ENCODE measurements at regions not wholly inside any gene's neighbourhood (a gene's known extent, or its start where the extent isn't known, plus 50 kb on each side); places are given as distances from the start of the nearest gene placed in this dataset.
"Not testable (repeated sequence)": the region's sequence is repeated elsewhere in the genome, so short reads cannot be mapped to it uniquely, and the experiment has no call there.

DNA sequence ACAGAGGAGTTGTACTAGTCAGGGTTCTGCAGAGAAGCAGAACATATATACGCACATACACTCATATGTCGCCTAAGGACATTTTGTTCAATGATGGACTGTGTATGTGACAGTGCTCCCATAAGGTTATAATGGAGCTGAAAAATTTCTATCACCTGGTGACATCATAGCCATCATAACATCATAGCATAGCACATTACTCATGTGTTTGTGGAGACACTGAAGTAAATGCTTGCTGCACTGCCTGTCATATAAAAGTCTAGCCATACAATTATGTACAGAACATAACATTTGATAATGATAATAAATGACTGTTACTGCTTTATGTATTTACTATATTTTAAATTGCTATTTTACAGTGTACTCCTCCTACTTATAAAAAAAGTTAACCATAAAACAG, 83.1 kb downstream of the TSN start:
- Histone ChIP-seq H3K9me3 (no peaks in the 10 kb centered on the region), H3K36me3 (replicated peaks) (no peaks in the 10 kb centered on the region), H3K4me1 (no peaks in the 10 kb centered on the region), H3K4me3 (no peak overlapping the region), H3K27me3 (ENCODE audit: low read depth) (0 out of 2 replicates have a peak, but pooled peaks cover 3% of the 10 kb centered on the region)
- in situ Hi-C loops (cut with MboI; ENCODE audit: low sequenced_read_pairs), result no loop called here
- no peak for DNase-seq (ENCODE audit: low spot score in 2 of 2)

- no peak for DNase-seq (ENCODE audit: low spot score in 2 of 2)
- in situ Hi-C loops (cut with MboI; ENCODE audit: low sequenced_read_pairs), result no loop called here
- 0 out of 2 replicates have a peak, but pooled peaks cover 3% of the 10 kb centered on the region for H3K27me3 ChIP-seq (ENCODE audit: low read depth)
These were observed 84.1 kb downstream of the TSN start for GRCh38 chr2:121839584-121839983.

GRCh38 chr2:121849236-121849635, 93.8 kb downstream of the TSN start:
- in situ Hi-C loops (cut with MboI; ENCODE audit: low sequenced_read_pairs), result no loop called here
- Histone ChIP-seq H3K27me3 (ENCODE audit: low read depth) (peaks cover 5% of the 10 kb centered on the region), H3K4me3 (no peak overlapping the region), H3K36me3 (replicated peaks) (no peaks in the 10 kb centered on the region), H3K4me1 (no peaks in the 10 kb centered on the region), H3K9me3 (no peaks in the 10 kb centered on the region)
- DNase-seq (ENCODE audit: low spot score in 2 of 2), result no peak

More at GRCh38 chr2:121839584-121839983, 84.1 kb downstream of the TSN start:
- Histone ChIP-seq H3K4me3 (no peak overlapping the region), H3K9me3 (no peaks in the 10 kb centered on the region), H3K36me3 (replicated peaks) (no peaks in the 10 kb centered on the region), H3K4me1 (no peaks in the 10 kb centered on the region)

GRCh38 chr2:121853149-121853548, 97.7 kb downstream of the TSN start:
- H3K9me3 ChIP-seq; H3K4me1 ChIP-seq; H3K4me3 ChIP-seq; in situ Hi-C loops (cut with MboI; ENCODE audit: low sequenced_read_pairs); H3K36me3 ChIP-seq (replicated peaks); H3K27me3 ChIP-seq (ENCODE audit: low read depth); DNase-seq (ENCODE audit: low spot score in 2 of 2): not testable (repeated sequence)

DNA sequence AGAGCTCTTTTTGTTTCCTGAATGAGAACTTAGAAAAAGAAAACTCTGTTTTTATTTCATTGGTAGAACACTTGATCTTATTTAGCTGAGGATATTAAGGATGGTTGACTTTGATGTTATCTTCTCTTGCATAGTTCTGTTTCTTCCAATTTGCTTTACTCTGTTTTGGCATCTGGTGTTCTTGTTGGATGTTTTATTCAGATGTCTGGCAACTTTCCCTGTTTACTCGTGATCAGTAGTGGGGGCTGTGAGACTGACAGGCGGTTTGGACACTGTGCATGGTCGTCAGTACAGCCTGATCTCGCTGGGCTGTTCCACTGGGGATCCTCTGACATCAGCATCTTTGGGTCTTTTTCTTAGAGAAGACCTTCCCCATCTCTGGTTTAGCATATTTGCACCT, 100.1 kb downstream of the TSN start:
- no peaks in the 10 kb centered on the region for H3K9me3 ChIP-seq

DNA sequence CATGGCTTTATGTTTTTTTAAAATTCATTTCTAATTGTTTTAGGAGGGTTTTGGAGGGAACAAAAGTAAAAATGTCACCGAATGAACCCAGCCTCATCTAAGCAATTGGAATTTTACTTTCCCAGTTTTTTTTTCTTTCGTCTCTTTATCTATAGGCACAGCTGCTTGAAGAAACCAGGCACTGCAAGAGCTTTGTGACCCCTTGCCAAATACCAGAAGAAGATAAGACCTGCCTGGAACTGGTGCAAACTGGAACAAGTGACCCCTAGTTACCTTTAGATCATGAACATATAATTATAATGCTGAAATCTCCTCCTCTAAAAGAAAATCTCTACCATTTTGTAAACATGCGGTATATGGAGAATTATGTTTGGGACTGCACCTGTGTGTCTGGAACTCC, 100.9 kb downstream of the TSN start:
- no peak for DNase-seq (ENCODE audit: low spot score in 2 of 2)
- Histone ChIP-seq H3K9me3 (no peaks in the 10 kb centered on the region), H3K36me3 (replicated peaks) (no peaks in the 10 kb centered on the region), H3K4me3 (no peak overlapping the region), H3K4me1 (no peaks in the 10 kb centered on the region), H3K27me3 (ENCODE audit: low read depth) (no peaks in the 10 kb centered on the region)
- in situ Hi-C loops (cut with MboI; ENCODE audit: low sequenced_read_pairs), result no loop called here

More for the DNA sequence above, 100.1 kb downstream of the TSN start:
- in situ Hi-C loops (cut with MboI; ENCODE audit: low sequenced_read_pairs), result no loop called here
- Histone ChIP-seq H3K4me1 (no peaks in the 10 kb centered on the region), H3K27me3 (ENCODE audit: low read depth) (peaks cover 4% of the 10 kb centered on the region; the same call in 1 of the 2 replicates), H3K4me3 (no peak overlapping the region), H3K36me3 (replicated peaks) (no peaks in the 10 kb centered on the region)
- no peak for DNase-seq (ENCODE audit: low spot score in 2 of 2)

DNA sequence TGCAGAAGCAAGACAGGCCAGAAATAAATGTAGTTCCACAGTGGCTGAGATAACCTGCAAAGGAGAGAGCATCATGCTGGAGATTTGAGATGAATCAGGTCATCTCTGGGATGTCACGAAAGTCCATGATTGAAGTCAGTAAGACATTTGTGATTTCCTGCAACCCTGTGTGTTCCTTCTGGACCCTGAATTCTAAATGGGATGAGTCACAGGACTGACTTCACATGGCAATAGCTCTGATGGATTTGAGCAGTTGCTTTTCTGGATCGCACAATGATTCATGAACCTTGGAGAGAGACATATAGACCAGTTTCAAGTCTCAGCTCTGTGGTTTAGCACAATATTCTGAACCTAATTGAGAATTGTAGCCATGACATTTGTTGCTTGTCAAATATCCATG, 102.9 kb downstream of the TSN start:
- Histone ChIP-seq H3K4me1 (no peaks in the 10 kb centered on the region), H3K4me3 (no peak overlapping the region), H3K27me3 (ENCODE audit: low read depth) (no peaks in the 10 kb centered on the region), H3K36me3 (replicated peaks) (no peaks in the 10 kb centered on the region), H3K9me3 (0 out of 2 replicates have a peak, but pooled peaks cover 2% of the 10 kb centered on the region)
- in situ Hi-C loops (cut with MboI; ENCODE audit: low sequenced_read_pairs), result no loop called here
- DNase-seq (ENCODE audit: low spot score in 2 of 2), result no peak

GRCh38 chr2:121858847-121859246, 103.4 kb downstream of the TSN start:
- in situ Hi-C loops (cut with MboI; ENCODE audit: low sequenced_read_pairs), result no loop called here
- Histone ChIP-seq H3K9me3 (0 out of 2 replicates have a peak, but pooled peaks cover 2% of the 10 kb centered on the region), H3K27me3 (ENCODE audit: low read depth) (no peaks in the 10 kb centered on the region), H3K36me3 (replicated peaks) (no peaks in the 10 kb centered on the region), H3K4me1 (no peaks in the 10 kb centered on the region), H3K4me3 (no peak overlapping the region)
- DNase-seq (ENCODE audit: low spot score in 2 of 2), result no peak

- no peak overlapping the region for H3K4me3 ChIP-seq
- in situ Hi-C loops (cut with MboI; ENCODE audit: low sequenced_read_pairs), result no loop called here
- no peaks in the 10 kb centered on the region for H3K27me3 ChIP-seq (ENCODE audit: low read depth)
- H3K9me3 ChIP-seq, result 0 out of 2 replicates have a peak, but pooled peaks cover 2% of the 10 kb centered on the region
- no peaks in the 10 kb centered on the region for H3K4me1 ChIP-seq
- H3K36me3 ChIP-seq (replicated peaks), result no peaks in the 10 kb centered on the region
- no peak for DNase-seq (ENCODE audit: low spot score in 2 of 2)
These were observed 104.7 kb downstream of the TSN start for GRCh38 chr2:121860033-121860757.

DNA sequence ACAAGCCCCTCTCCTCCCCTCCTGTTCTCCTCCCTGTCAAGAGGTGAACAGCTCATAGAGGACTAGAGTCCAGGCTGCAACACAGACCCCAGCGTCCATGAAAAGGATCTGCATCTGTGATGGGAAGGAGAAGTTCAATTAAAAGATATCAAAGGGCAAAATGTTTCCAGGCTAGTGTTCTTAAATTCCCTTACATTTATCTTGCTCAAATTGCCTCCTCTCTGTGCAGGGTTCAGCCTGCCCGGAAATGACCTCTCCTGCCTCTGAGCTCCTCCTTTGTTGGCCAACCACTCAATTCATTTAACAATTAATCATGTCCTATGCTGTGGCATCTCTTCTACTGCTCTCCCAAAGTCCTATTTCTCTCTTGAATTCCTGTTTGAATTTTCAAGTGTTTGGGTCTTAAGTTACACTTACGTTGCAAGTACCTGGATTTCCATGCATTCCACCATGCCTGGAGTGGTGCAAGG, 105.3 kb downstream of the TSN start:
- in situ Hi-C loops (cut with MboI; ENCODE audit: low sequenced_read_pairs), result no loop called here
- no peaks in the 10 kb centered on the region for H3K4me1 ChIP-seq
- H3K36me3 ChIP-seq (replicated peaks), result no peaks in the 10 kb centered on the region
- 0 out of 2 replicates have a peak, but pooled peaks cover 2% of the 10 kb centered on the region for H3K9me3 ChIP-seq
- no peak overlapping the region for H3K4me3 ChIP-seq
- DNase-seq (ENCODE audit: low spot score in 2 of 2), result no peak
- H3K27me3 ChIP-seq (ENCODE audit: low read depth), result no peaks in the 10 kb centered on the region

- Histone ChIP-seq H3K4me3 (no peak overlapping the region), H3K9me3 (0 out of 2 replicates have a peak, but pooled peaks cover 2% of the 10 kb centered on the region), H3K36me3 (replicated peaks) (no peaks in the 10 kb centered on the region), H3K27me3 (ENCODE audit: low read depth) (no peaks in the 10 kb centered on the region), H3K4me1 (no peaks in the 10 kb centered on the region)
- no peak for DNase-seq (ENCODE audit: low spot score in 2 of 2)
- in situ Hi-C loops (cut with MboI; ENCODE audit: low sequenced_read_pairs), result no loop called here
These were observed 106.8 kb downstream of the TSN start for GRCh38 chr2:121862286-121862685.

DNA sequence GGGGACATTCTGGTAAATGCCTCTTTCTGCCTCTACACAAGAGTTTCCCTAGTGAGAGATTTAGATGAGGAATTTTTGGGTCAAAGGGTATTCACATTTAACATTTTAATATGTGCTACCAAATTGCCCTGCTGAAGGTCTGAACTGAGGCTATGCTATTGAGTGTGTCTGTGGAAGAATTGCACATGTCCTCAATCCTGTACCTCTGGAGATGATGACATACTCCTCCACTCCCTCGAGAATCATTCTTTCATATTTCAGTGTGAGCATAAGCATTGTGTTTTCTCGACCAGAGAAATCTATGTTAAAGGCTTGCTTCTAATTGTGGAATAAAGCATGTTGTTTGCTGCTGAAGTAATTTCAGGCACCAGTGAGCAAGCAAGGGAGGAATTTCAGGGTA, 110.5 kb downstream of the TSN start:
- in situ Hi-C loops (cut with MboI; ENCODE audit: low sequenced_read_pairs), result no loop called here
- Histone ChIP-seq H3K36me3 (replicated peaks) (no peaks in the 10 kb centered on the region), H3K27me3 (ENCODE audit: low read depth) (no peaks in the 10 kb centered on the region), H3K9me3 (0 out of 2 replicates have a peak, but pooled peaks cover 2% of the 10 kb centered on the region), H3K4me1 (no peaks in the 10 kb centered on the region), H3K4me3 (no peak overlapping the region)
- no peak for DNase-seq (ENCODE audit: low spot score in 2 of 2)

- no peak for DNase-seq (ENCODE audit: low spot score in 2 of 2)
- no peaks in the 10 kb centered on the region for H3K36me3 ChIP-seq (replicated peaks)
- H3K27me3 ChIP-seq (ENCODE audit: low read depth), result no peaks in the 10 kb centered on the region
- H3K9me3 ChIP-seq, result 0 out of 2 replicates have a peak, but pooled peaks cover 2% of the 10 kb centered on the region
- no peaks in the 10 kb centered on the region for H3K4me1 ChIP-seq
- in situ Hi-C loops (cut with MboI; ENCODE audit: low sequenced_read_pairs), result no loop called here
- H3K4me3 ChIP-seq, result no peak overlapping the region
These were observed 111.3 kb downstream of the TSN start for GRCh38 chr2:121866789-121867188.

DNA sequence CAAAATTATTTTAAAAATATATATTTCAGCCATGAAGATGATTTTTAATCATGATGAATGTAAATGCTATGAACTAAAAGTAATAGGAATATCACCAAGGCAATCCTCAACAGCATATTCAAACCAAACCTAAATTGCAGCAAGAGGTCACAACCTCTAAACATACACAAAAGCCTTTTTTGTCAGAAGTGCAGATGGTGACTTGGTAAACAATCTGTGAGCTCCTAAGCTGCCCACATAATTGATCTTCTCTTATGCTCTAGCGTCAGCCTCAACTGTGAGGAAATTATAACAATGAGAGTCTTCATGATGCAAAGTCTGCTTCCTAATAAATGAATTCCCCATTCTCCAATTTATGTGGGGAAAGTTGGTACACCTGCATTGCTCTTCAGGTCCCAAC, 113.2 kb downstream of the TSN start:
- no peaks in the 10 kb centered on the region for H3K9me3 ChIP-seq
- H3K27me3 ChIP-seq (ENCODE audit: low read depth), result no peaks in the 10 kb centered on the region
- H3K36me3 ChIP-seq (replicated peaks), result no peaks in the 10 kb centered on the region
- no peak overlapping the region for H3K4me3 ChIP-seq
- no peaks in the 10 kb centered on the region for H3K4me1 ChIP-seq
- DNase-seq (ENCODE audit: low spot score in 2 of 2), result no peak
- in situ Hi-C loops (cut with MboI; ENCODE audit: low sequenced_read_pairs), result no loop called here

All from HAP-1 (cell line).